ENCODE measurements at regions not wholly inside any gene's neighbourhood (a gene's known extent, or its start where the extent isn't known, plus 50 kb on each side); places are given as distances from the start of the nearest gene placed in this dataset.

- no peak for TF ChIP-seq CTCF (IDR thresholded peaks at IDR 0.05; ENCODE audit: low read depth, low read length, poor library complexity, severe bottlenecking)
- no peak for TF ChIP-seq EZH2phosphoT487 (IDR thresholded peaks at IDR 0.05; ENCODE audit: borderline replicate concordance, low read length)
Measured at GRCh38 chr13:78168981-78169380, 250.3 kb upstream of the EDNRB start.

Measured in DOHH2 (cell line).